GM21447 (cell line): ENCODE measurements at regions not wholly inside any gene's neighbourhood (a gene's known extent, or its start where the extent isn't known, plus 50 kb on each side); places are given as distances from the start of the nearest gene placed in this dataset.
A peak's percentile ranks its signal among the peaks of the same experiment; 100 is the strongest.

Source experiments
- ATAC-seq: cut with Tn5 transposase; IDR thresholded peaks from one replicate; pipeline ENCODE4 v1.9.1; 2021; ENCODE audit not compliant: unreplicated experiment

DNA sequence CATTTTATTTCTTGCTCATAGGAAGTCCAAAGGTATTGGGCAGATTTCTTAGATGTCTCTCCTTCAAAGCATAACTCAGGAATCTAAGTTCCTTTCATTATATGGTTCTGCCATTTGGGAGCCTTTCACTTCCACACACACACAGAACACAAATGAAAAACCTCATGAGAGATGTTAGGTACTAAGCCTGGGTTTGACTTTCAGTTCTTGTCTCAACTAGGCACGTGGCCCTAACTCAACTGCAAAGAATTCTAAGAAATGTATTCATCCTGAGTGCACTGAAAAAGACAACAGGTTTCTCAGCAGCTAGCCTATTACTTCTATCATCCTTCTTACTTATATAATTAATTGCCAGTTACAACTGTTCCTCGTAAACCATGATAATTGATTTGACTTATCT lies 190.0 kb upstream of the SAMSN1 start:
- ATAC-seq = peak; percentile 72

DNA sequence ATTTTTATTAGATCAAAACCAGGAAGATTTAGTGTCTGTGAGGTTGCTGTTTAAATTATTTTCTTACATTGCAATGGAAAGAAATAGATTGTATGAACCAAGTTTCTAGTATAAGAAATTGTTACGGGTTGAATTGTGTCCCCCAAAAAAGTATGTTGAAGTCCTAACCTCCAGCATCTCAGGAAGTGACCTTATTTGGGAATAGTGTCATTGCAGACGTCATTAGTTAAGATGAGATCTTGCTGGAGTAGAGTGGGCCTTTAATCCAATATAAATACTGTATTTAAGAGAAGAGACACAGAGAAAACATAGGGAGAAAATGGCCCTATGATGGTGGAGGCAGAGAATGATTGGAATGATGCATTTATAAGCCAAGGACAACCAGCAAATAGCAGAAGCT lies 188.7 kb upstream of the SAMSN1 start:
- ATAC-seq = no peak

DNA sequence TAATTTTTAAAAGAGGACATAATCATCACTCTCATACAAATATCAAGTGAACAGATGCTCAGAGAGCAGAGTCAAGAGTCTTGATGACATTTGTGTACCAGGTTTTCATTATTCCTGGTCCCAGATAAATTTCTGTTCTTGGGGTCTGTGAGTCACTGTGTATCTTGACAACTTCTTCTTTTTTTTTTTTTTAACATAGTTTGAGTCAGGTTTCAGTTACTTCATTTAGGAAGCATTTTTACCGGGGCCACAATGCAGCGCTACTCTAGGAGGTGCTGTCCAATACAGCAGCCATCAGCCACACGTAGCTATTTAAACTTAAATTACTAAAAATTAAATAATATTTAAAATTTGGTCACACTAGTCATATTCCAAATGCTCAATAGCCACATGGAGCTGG lies 188.1 kb upstream of the SAMSN1 start:
- ATAC-seq = no peak

DNA sequence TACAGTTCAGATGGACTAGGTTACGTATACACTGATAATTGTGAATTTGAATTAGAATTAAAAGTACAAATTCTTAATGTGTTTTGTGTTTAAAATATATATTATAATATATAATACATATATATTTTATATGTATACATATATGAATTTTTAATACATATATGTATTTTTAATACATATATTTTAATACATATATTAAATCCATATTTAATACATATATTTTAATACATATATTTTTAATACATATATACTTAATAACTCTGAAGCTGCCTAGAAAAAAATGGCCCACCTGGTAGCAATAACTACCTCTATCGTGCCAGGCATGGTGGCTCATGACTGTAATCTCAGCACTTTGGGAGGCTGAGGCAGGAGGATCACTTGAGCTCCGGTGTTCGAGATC lies 179.1 kb upstream of the SAMSN1 start:
- no peak for ATAC-seq

DNA sequence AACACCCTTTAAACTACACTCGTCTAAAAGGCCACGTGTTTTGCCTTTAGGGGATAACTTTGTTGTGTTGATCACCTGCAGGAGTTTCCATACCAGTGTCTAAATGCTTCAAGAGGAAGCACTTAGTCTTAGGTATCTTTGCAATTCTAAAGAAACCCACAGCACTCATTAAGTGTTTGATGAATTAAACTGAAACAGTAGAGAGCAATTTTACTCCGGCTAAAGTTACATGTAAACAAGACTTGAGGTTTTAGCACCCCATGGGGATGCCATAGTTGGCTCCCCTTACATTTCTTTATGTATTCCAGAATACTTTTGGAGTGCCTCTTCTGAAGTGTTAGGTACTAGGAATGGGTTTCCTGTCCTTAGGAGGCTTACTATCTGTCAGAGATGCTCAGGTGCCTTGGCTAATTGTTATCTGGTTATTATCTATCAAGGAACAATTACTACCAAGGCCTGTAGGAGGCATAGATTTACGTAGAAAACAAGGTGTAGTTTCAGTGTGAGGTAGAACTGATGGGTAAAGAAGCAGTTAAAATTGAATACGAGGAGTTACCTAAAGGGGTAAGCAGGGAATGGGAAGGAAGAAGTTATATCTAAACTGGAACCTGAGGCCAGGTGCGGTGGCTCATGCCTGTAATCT lies 176.8 kb upstream of the SAMSN1 start:
- ATAC-seq = no peak

GRCh38 chr21:14720237-14720636 lies 174.1 kb upstream of the SAMSN1 start:
- ATAC-seq = no peak

GRCh38 chr21:14718951-14719350 lies 172.8 kb upstream of the SAMSN1 start:
- no peak for ATAC-seq

- ATAC-seq = no peak
These were observed 170.8 kb upstream of the SAMSN1 start for GRCh38 chr21:14716761-14717396.

DNA sequence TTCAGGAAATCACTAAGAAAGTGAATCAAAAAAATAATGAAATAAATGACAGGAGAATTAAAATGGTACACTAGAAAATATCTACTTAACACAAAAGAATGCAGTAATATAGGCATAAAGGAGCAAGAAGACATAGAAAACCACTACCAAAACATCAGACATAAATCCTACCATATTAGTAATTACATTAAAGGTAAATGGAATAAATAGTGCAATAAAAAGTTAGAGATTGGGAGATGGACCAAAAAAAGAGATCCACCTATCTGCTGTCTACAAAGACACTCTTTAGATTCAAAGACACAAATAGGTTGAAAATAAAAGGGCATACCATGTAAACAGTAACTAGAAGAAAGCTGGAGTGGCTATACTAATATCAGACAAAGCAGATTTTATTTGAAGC lies 167.0 kb upstream of the SAMSN1 start:
- ATAC-seq = no peak

GRCh38 chr21:14712121-14712715 lies 166.1 kb upstream of the SAMSN1 start:
- no peak for ATAC-seq

GRCh38 chr21:14711287-14711686 lies 165.2 kb upstream of the SAMSN1 start:
- ATAC-seq = no peak

- no peak for ATAC-seq
These were observed 161.5 kb upstream of the SAMSN1 start for GRCh38 chr21:14707511-14708020.

- no peak for ATAC-seq
These were observed 160.8 kb upstream of the SAMSN1 start for GRCh38 chr21:14706712-14707510.

DNA sequence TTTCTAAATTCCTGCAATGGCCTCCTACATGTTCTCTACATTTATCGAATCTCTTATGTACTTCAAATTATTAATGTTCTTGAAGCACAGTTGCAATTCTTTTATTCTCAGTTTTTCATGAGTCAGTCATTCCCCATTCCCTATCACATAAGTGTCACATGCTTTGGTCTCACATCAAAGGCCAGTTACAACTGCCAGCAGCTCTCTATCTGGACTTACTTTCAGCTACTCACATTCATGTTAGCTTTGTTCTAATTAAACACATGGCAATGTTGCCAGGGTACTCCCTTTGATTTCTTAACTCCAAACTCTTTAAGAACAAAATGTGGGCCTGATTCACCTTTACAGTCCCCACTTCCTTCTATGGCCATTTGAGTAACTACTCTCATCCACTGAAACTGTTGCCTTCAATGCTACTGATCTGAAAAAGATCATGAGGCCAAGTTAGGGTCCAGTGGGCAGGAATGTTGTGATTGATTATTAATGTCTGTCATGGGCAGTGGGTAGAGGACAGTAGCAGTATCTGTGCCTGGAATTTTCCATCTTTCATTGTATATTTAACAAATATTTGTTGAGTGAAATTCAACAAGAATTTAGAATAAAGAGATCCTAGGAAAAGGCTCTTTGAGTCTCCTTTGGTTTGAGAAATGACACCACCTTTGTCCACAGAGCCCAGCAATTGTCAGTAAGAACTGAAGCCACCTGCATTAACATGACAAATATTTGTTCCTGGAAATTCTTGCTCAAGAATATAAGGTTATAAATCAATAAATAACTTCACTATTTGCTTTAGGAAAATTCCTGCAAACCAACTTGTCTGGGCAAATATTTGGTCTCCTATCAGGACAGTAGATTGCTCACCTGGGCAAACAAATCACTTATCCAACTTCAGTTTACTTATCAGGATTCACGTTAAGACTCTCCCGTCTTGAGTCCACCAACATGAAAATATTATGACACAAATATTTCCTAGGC lies 153.6 kb upstream of the SAMSN1 start:
- no peak for ATAC-seq

DNA sequence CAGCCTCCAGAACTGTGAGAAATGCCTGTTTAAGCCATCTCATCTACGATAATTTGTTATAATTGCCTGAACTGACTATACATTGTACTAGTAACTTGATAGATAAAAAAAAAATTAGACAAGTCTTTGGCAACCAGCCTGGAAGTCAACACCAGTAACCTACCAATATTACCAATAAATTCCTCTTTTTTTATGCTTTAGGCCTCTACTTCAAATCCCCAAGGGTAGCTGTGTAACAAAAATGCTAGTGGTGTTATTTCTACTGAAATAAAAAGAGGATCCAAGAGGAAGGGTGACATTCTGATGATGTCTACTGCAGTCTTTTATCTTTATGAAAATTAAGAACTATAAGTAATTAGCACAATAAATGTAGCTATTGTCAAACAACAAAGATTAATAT lies 151.7 kb upstream of the SAMSN1 start:
- ATAC-seq = no peak

DNA sequence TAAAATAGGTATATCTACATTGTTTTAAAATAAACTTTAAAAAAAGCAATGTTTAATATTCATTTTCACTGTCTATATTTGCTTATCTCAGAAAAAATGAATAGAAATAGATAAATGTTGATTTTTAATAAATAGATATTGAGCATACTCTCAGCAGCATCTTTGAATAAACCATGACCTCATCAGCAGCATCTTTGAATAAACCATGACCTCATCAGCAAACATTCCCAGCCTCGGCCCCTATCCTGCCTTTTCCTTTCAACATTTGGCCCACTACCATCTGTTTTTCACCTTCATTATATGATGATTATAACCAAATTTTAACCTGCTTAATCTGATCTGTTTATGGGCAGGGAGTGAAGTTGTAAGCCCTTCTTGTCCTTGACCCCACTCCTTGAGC lies 148.7 kb upstream of the SAMSN1 start:
- no peak for ATAC-seq

DNA sequence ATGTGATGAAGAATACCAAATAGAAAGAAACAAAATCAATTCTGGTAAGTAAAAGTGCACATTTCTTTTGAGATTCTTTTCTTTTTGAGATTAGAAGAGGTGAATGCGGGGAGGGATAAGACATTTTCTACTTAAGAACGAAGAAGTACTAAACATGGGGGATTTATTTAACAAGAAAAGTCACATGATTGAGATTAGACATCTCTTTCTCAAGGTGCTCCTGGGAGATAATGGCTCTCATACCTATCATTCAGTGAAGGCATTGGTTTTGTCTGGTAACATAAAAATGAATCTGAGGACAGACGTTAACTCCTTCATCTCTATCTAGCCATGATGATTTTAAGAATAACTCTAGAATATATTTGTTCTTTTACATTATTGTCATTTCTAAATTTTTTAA lies 147.9 kb upstream of the SAMSN1 start:
- ATAC-seq = no peak

DNA sequence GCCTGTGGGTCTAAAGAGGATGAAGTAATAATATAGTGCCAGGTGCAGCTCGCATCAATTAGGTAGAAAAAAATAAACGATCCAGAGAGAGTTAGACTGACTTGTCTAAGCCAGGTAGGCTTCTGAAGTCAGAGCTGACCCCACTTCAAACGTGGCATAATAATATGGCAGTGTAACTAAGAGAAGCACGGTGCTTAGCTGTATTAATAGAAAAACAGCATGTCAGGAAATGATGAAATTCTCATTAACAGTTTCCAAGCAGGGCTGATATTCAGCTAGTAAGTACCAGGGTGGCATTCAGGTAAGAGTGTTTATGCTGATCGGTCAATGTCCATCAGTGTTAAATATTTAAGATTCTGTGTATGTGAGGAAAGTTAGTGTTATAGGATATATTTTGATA lies 145.8 kb upstream of the SAMSN1 start:
- no peak for ATAC-seq

- no peak for ATAC-seq
These were observed 144.8 kb upstream of the SAMSN1 start for GRCh38 chr21:14690886-14691285.

DNA sequence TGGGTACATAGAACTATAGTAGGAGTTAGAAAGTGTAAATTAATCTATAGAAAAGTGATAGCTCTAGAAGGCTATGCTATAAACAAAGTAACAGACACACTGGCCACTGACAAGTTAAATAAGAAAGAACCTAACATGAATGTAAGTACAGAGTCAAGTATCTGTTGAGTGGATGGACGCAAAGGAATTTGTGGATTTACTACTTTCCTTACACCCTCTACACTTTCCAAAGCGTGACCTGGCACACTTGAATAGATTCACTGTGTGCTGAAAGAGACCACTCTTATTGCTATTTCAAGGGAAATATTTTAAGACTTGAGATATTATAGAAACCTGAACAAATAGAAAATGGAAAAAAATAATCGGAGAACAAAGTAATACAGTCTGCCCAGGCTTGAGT lies 142.8 kb upstream of the SAMSN1 start:
- ATAC-seq = no peak

- ATAC-seq = no peak
These were observed 142.3 kb upstream of the SAMSN1 start for GRCh38 chr21:14688412-14688811.
